ENCODE measurements at regions not wholly inside any gene's neighbourhood (a gene's known extent, or its start where the extent isn't known, plus 50 kb on each side); places are given as distances from the start of the nearest gene placed in this dataset.

- H3K9me3 ChIP-seq (ENCODE audit: control insufficient read depth, low read length) = no peaks in the 10 kb centered on the region
- Mint-ChIP-seq H3K9me3 (no peaks in the 10 kb centered on the region), H3K4me1 (peaks cover 25% of the 10 kb centered on the region), H3K36me3 (ENCODE audit: low read depth) (no peaks in the 10 kb centered on the region), H3K4me3 (no peak overlapping the region), H3K27ac (no peak overlapping the region), H3K27me3 (ENCODE audit: insufficient read depth) (no peaks in the 10 kb centered on the region)
- no peak overlapping the region for H3K9ac ChIP-seq (ENCODE audit: extremely low read depth, low read length, poor library complexity, severe bottlenecking)
- peaks cover 8% of the 10 kb centered on the region for H3K4me1 ChIP-seq (ENCODE audit: control insufficient read depth, insufficient read depth, low read length)
- 77 to 89% methylated on average over 1 to 2 of the region's 2 CpGs for WGBS, 2 experiments (ENCODE audit: insufficient coverage in 1 of 2, insufficient read length in 1 of 2)
- no peak for DNase-seq
- TF ChIP-seq CTCF (conservative IDR thresholded peaks at IDR 0.05) = no peak
- no peak overlapping the region for H3K27ac ChIP-seq (ENCODE audit: low read depth, low read length)
- H3K4me3 ChIP-seq (ENCODE audit: low read length) = no peak overlapping the region
- no peaks in the 10 kb centered on the region for H3K27me3 ChIP-seq (ENCODE audit: control insufficient read depth, insufficient read depth, low read length, poor library complexity, severe bottlenecking)
- H3K36me3 ChIP-seq (ENCODE audit: control insufficient read depth, insufficient read depth, low read length) = no peaks in the 10 kb centered on the region
These were observed 318.3 kb downstream of the NDFIP2 start for GRCh38 chr13:79799059-79799867.

DNA sequence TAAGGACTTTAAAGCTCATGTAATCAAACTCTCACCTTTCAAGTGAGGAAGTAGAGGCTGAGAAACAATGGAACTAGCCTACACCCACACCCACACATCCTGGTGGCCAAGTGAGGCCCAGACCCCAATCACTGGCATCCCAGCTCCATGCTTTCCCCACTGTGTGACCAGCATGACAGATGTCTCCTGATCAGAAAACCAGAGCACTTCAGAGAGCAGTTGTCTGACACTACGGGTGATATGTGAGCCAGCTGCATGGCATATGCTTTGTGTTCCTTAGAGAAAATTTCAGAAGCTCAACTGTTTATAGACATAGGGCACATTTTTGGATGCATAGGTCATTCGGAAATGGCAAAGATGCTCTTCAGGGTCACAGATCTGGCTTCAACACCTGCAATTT is 315.2 kb downstream of the NDFIP2 start:
- no peaks in the 10 kb centered on the region for H3K27me3 Mint-ChIP-seq (ENCODE audit: insufficient read depth)
- Histone ChIP-seq H3K4me1 (ENCODE audit: control insufficient read depth, insufficient read depth, low read length) (peaks cover 8% of the 10 kb centered on the region), H3K9ac (ENCODE audit: extremely low read depth, low read length, poor library complexity, severe bottlenecking) (no peak overlapping the region), H3K27me3 (ENCODE audit: control insufficient read depth, insufficient read depth, low read length, poor library complexity, severe bottlenecking) (no peaks in the 10 kb centered on the region), H3K36me3 (ENCODE audit: control insufficient read depth, insufficient read depth, low read length) (no peaks in the 10 kb centered on the region), H3K27ac (ENCODE audit: low read depth, low read length) (no peak overlapping the region), H3K4me3 (ENCODE audit: low read length) (no peak overlapping the region), H3K9me3 (ENCODE audit: control insufficient read depth, low read length) (no peaks in the 10 kb centered on the region)
- peak; percentile 11 for TF ChIP-seq CTCF (conservative IDR thresholded peaks at IDR 0.05)
- H3K27ac Mint-ChIP-seq = no peak overlapping the region
- no peaks in the 10 kb centered on the region for H3K36me3 Mint-ChIP-seq (ENCODE audit: low read depth)
- no peaks in the 10 kb centered on the region for H3K9me3 Mint-ChIP-seq
- DNase-seq = no peak
- peaks cover 12% of the 10 kb centered on the region for H3K4me1 Mint-ChIP-seq
- no peak overlapping the region for H3K4me3 Mint-ChIP-seq
- WGBS, 2 experiments (ENCODE audit: insufficient coverage in 1 of 2, insufficient read length in 1 of 2) = 79 to 88% methylated on average over 2 of the region's 2 CpGs

DNA sequence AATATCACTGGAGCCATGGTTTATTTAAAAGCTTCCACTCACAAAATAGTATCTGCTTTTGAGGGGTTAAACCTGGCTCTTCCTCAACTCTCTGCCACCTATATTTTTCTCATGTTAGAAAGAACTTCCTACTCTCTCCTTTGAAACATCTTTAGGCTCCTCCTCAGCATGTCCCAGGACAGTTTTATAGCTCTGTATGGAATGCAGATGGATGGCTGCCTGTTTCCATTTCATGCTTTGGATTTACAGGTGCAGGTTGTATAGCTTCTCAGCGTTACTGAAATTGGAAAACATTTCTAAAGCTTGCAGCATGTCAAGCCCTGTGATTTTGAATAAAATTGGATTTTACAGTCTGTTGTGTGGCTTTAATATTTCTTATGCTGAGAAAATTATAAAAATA is 314.0 kb downstream of the NDFIP2 start:
- Histone ChIP-seq H3K9me3 (ENCODE audit: control insufficient read depth, low read length) (peaks cover 4% of the 10 kb centered on the region), H3K27me3 (ENCODE audit: control insufficient read depth, insufficient read depth, low read length, poor library complexity, severe bottlenecking) (no peaks in the 10 kb centered on the region), H3K36me3 (ENCODE audit: control insufficient read depth, insufficient read depth, low read length) (no peaks in the 10 kb centered on the region), H3K4me3 (ENCODE audit: low read length) (no peak overlapping the region), H3K4me1 (ENCODE audit: control insufficient read depth, insufficient read depth, low read length) (peaks cover 8% of the 10 kb centered on the region), H3K27ac (ENCODE audit: low read depth, low read length) (no peak overlapping the region), H3K9ac (ENCODE audit: extremely low read depth, low read length, poor library complexity, severe bottlenecking) (no peak overlapping the region)
- Mint-ChIP-seq H3K4me3 (no peak overlapping the region), H3K27me3 (ENCODE audit: insufficient read depth) (no peaks in the 10 kb centered on the region), H3K9me3 (no peaks in the 10 kb centered on the region), H3K36me3 (ENCODE audit: low read depth) (no peaks in the 10 kb centered on the region), H3K27ac (no peak overlapping the region), H3K4me1 (peaks cover 12% of the 10 kb centered on the region)
- WGBS, 2 experiments (ENCODE audit: insufficient coverage in 1 of 2, insufficient read length in 1 of 2) = 80 to 96% methylated on average over 1 of the region's 1 CpG
- no peak for TF ChIP-seq CTCF (conservative IDR thresholded peaks at IDR 0.05)
- no peak for DNase-seq
